Endothelial cell of umbilical vein (primary cell): ENCODE measurements at regions not wholly inside any gene's neighbourhood (a gene's known extent, or its start where the extent isn't known, plus 50 kb on each side); places are given as distances from the start of the nearest gene placed in this dataset.
"Not testable (repeated sequence)": the region's sequence is repeated elsewhere in the genome, so short reads cannot be mapped to it uniquely, and the experiment has no call there.

ENCODE experiments used
- BruUV-seq: library from RNA; stranded (reverse); fragments of 400-500 nt; replicated peaks from 2 replicates; lab custom pipeline; 2021; lab: Mats Ljungman, UMichigan
- CTCF ChIA-PET: fragments of 300-600, 350-600 bp; sonication (Branson Sonifier 250); formaldehyde crosslinking; loops from one replicate; lab custom pipeline; 2021; ENCODE audit warnings: antibody characterized with exemption, inconsistent platforms; lab: Charles Lee
- POLR2A ChIA-PET: fragments of 300-600, 350-600 bp; sonication (Branson Sonifier 250); formaldehyde crosslinking; loops from one replicate; lab custom pipeline; 2021; ENCODE audit warnings: antibody characterized with exemption, inconsistent platforms; lab: Charles Lee
- DNase-seq: peaks from one replicate; pipeline ENCODE4 v3.0.0-alpha.2; 2011; ENCODE audit warnings: low read depth, low spot score
- FAIRE-seq: peaks from 2 replicates; lab custom pipeline; 2011; peaks lifted over from hg19 to GRCh38; lab: Jason Lieb, UNC
- H2AFZ ChIP-seq: 2 replicates; pipeline ENCODE4 v1.6.0; 2012; ENCODE audit warnings: low read depth, low read length, control low read depth, inconsistent platforms
- H3K27ac ChIP-seq: 2 replicates; pipeline ENCODE4 v1.5.1; 2011; ENCODE audit warnings: low read depth, mild to moderate bottlenecking, control low read depth, low read length, moderate library complexity; ENCODE audit not compliant: insufficient read depth
- H3K27me3 ChIP-seq, 2 experiments: 2 replicates each; pipeline versions ENCODE4 v1.6.0 to v1.6.1; 2011; ENCODE audit warnings: low read length in 2 of 2, mixed read lengths in 1 of 2; ENCODE audit not compliant: control insufficient read depth in 2 of 2, insufficient read depth in 2 of 2
- H3K36me3 ChIP-seq, 2 experiments: 2 replicates in 1 of 2; 3 replicates in 1 of 2; pipeline ENCODE4 v1.5.1; 2011; ENCODE audit warnings: low read length in 2 of 2, mild to moderate bottlenecking in 1 of 2, moderate library complexity in 1 of 2; ENCODE audit not compliant: control insufficient read depth in 2 of 2, insufficient read depth in 2 of 2; ENCODE audit errors: extremely low read depth in 1 of 2
- H3K4me1 ChIP-seq: 3 replicates; pipeline ENCODE4 v1.5.1; 2011; ENCODE audit warnings: mild to moderate bottlenecking, low read length; ENCODE audit not compliant: control insufficient read depth, insufficient read depth; ENCODE audit errors: extremely low read depth
- H3K4me2 ChIP-seq: 2 replicates; pipeline ENCODE4 v1.6.1; 2011; ENCODE audit warnings: low read length, control low read depth, mixed read lengths; ENCODE audit not compliant: insufficient read depth
- H3K4me3 ChIP-seq, 3 experiments: fragments of 200-600 bp in 1 of 3; sonication (generic), shearing (Covaris generic) in 1 of 3; replicated peaks in 1 of 3; 2 replicates each; pipeline ENCODE4 v1.5.1; 2011 to 2016; ENCODE audit warnings: control low read depth in 3 of 3, low read length in 3 of 3, mild to moderate bottlenecking in 2 of 3, inconsistent platforms in 1 of 3, low read depth in 1 of 3, moderate library complexity in 1 of 3; ENCODE audit not compliant: insufficient read depth in 1 of 3
- H3K79me2 ChIP-seq: 2 replicates; pipeline ENCODE4 v1.6.0; 2012; ENCODE audit warnings: low read length, inconsistent platforms; ENCODE audit not compliant: control insufficient read depth, insufficient read depth
- H3K9ac ChIP-seq: replicated peaks from 2 replicates; pipeline ENCODE3; 2011; ENCODE audit warnings: low read length, control low read depth; ENCODE audit not compliant: insufficient read depth; ENCODE audit errors: extremely low read depth
- H3K9me1 ChIP-seq: replicated peaks from 3 replicates; pipeline ENCODE4 v1.6.0; 2011; ENCODE audit warnings: mild to moderate bottlenecking, low read length; ENCODE audit not compliant: control insufficient read depth, insufficient read depth; ENCODE audit errors: extremely low read depth
- H3K9me3 ChIP-seq: replicated peaks from 2 replicates; pipeline ENCODE4 v1.5.1; 2012; ENCODE audit warnings: low read length, inconsistent platforms; ENCODE audit not compliant: control insufficient read depth, insufficient read depth
- H4K20me1 ChIP-seq: replicated peaks from 2 replicates; pipeline ENCODE3; 2011; ENCODE audit warnings: mild to moderate bottlenecking, low read length; ENCODE audit not compliant: control insufficient read depth, insufficient read depth; ENCODE audit errors: extremely low read depth
- EZH2 ChIP-seq: IDR thresholded peaks from 2 replicates; pipeline ENCODE4 v1.6.1; 2012; ENCODE audit warnings: borderline replicate concordance, low read depth, mild to moderate bottlenecking, moderate library complexity, low read length, inconsistent platforms; ENCODE audit not compliant: severe bottlenecking
- FOS ChIP-seq: IDR thresholded peaks from 2 replicates; pipeline ENCODE4 v1.6.1; 2011; ENCODE audit warnings: mild to moderate bottlenecking, low read length, moderate library complexity, borderline replicate concordance; ENCODE audit not compliant: insufficient read depth
- GATA2 ChIP-seq: IDR thresholded peaks from 2 replicates; pipeline ENCODE4 v1.7.0; 2011; ENCODE audit warnings: low read depth, mild to moderate bottlenecking, moderate library complexity, mixed read lengths, low read length; ENCODE audit not compliant: insufficient read length, insufficient read depth
- JUN ChIP-seq: IDR thresholded peaks from 2 replicates; pipeline ENCODE4 v1.6.1; 2011; ENCODE audit warnings: borderline replicate concordance, low read depth; ENCODE audit not compliant: insufficient read length, insufficient read depth
- MAX ChIP-seq: IDR thresholded peaks from 2 replicates; pipeline ENCODE4 v1.6.1; 2011; ENCODE audit not compliant: insufficient read depth, insufficient read length
- MYC ChIP-seq: IDR thresholded peaks from one replicate; pipeline ENCODE4 v1.6.1; 2011; ENCODE audit warnings: mild to moderate bottlenecking, low read depth, low read length
- POLR2A ChIP-seq: IDR thresholded peaks from 2 replicates; pipeline ENCODE4 v1.6.1; 2012; ENCODE audit warnings: low read depth, mild to moderate bottlenecking, control low read depth, low read length
- POLR2AphosphoS5 ChIP-seq: IDR thresholded peaks from 2 replicates; pipeline ENCODE4 v1.6.1; 2012; ENCODE audit warnings: low read depth, mild to moderate bottlenecking, control low read depth, low read length, moderate library complexity; ENCODE audit not compliant: insufficient read depth
- dilution Hi-C: fragments of 300-500 bp; cut with MboI; formaldehyde crosslinking; loops from one replicate; pipeline ENCODE4 v1.15.0; 2019; ENCODE audit warnings: low sequenced_read_pairs; ENCODE audit not compliant: extremely low pct_ligation_motif_present
- intact Hi-C: fragments of 100-400 bp; cut with micrococcal nuclease; formaldehyde crosslinking; loops from one replicate; pipeline ENCODE4 v1.10.0; 2022
- TF ChIP-seq, protein P1 (sequence below), 2 donors: IDR thresholded peaks; 1 replicate in 1 of 2; 2 replicates in 1 of 2; pipeline ENCODE4 v1.5.1; 2011; ENCODE audit warnings: low read length in 2 of 2, mild to moderate bottlenecking in 2 of 2, moderate library complexity in 2 of 2, control low read depth in 1 of 2, inconsistent platforms in 1 of 2, low read depth in 1 of 2; ENCODE audit not compliant: insufficient read depth in 1 of 2; ENCODE audit errors: extremely low read depth in 1 of 2

GRCh38 chr12:131340616-131341210 is 370.2 kb upstream of the SFSWAP start:
- BruUV-seq = no TSS peak
- no peak overlapping the region for H3K4me2 ChIP-seq
- intact Hi-C loops = loop anchor here (5.0 kb wide), 1 partner anchor 282 kb away; no protein-coding TSS in a partner anchor

DNA sequence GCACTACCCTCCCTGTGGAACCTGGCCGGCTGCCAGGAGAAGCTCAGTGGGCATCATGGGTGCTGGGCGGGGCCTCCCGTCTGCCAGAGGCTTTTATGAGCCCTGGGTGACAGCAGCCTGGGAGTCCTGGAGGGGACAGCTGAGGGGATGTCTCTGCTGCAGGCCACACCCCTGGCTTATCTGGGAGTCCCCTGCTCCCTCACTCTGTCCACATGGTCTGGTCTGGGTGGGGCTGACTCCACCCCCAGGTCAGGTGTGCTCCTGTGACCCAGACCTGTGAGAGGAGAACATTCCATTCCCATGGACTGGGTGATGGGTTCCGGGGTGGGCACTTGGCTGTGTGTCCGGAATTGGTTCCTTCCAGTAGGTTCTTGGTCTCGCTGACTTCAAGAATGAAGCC is 369.3 kb upstream of the SFSWAP start:
- H2AFZ ChIP-seq, CTCF ChIA-PET, H3K9ac ChIP-seq, dilution Hi-C loops, FAIRE-seq, H3K4me2 ChIP-seq, H3K79me2 ChIP-seq, H3K27ac ChIP-seq, H3K4me3 ChIP-seq, H3K4me1 ChIP-seq, H3K27me3 ChIP-seq, H4K20me1 ChIP-seq, BruUV-seq, H3K9me1 ChIP-seq, DNase-seq, H3K36me3 ChIP-seq, H3K9me3 ChIP-seq, POLR2A ChIA-PET: not testable (repeated sequence)
- intact Hi-C loops = loop anchor here (5.0 kb wide), 1 partner anchor 281 kb away; no protein-coding TSS in a partner anchor

More at GRCh38 chr12:131340616-131341210, 370.2 kb upstream of the SFSWAP start:
- H3K27me3 ChIP-seq = no peaks in the 10 kb centered on the region
- dilution Hi-C loops = no loop called here
- no peaks in the 10 kb centered on the region for H3K9me1 ChIP-seq
- no peak overlapping the region for H3K4me3 ChIP-seq
- H3K9ac ChIP-seq = no peak overlapping the region
- CTCF ChIA-PET = no interaction called here
- no peak for TF ChIP-seq MAX
- TF ChIP-seq, protein P1, sequence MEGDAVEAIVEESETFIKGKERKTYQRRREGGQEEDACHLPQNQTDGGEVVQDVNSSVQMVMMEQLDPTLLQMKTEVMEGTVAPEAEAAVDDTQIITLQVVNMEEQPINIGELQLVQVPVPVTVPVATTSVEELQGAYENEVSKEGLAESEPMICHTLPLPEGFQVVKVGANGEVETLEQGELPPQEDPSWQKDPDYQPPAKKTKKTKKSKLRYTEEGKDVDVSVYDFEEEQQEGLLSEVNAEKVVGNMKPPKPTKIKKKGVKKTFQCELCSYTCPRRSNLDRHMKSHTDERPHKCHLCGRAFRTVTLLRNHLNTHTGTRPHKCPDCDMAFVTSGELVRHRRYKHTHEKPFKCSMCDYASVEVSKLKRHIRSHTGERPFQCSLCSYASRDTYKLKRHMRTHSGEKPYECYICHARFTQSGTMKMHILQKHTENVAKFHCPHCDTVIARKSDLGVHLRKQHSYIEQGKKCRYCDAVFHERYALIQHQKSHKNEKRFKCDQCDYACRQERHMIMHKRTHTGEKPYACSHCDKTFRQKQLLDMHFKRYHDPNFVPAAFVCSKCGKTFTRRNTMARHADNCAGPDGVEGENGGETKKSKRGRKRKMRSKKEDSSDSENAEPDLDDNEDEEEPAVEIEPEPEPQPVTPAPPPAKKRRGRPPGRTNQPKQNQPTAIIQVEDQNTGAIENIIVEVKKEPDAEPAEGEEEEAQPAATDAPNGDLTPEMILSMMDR (IDR thresholded peaks at IDR 0.05; ENCODE audit: extremely low read depth in 1 of 2, insufficient read depth in 1 of 2, low read depth in 1 of 2, low read length in 2 of 2) = no peak
- TF ChIP-seq POLR2A = no peak
- TF ChIP-seq FOS = no peak
- no peak for TF ChIP-seq JUN
- TF ChIP-seq POLR2AphosphoS5 = no peak
- TF ChIP-seq MYC = no peak
- no peak for TF ChIP-seq GATA2
- TF ChIP-seq EZH2 = no peak
- no peak overlapping the region for H3K27ac ChIP-seq
- no peaks in the 10 kb centered on the region for H3K79me2 ChIP-seq
- no peaks in the 10 kb centered on the region for H3K36me3 ChIP-seq
- POLR2A ChIA-PET = no interaction called here
- no peaks in the 10 kb centered on the region for H4K20me1 ChIP-seq
- no peaks in the 10 kb centered on the region for H3K4me1 ChIP-seq
- no peak overlapping the region for H2AFZ ChIP-seq
- DNase-seq (no peak), FAIRE-seq (no peak)
- peaks cover under 1% of the 10 kb centered on the region for H3K9me3 ChIP-seq

DNA sequence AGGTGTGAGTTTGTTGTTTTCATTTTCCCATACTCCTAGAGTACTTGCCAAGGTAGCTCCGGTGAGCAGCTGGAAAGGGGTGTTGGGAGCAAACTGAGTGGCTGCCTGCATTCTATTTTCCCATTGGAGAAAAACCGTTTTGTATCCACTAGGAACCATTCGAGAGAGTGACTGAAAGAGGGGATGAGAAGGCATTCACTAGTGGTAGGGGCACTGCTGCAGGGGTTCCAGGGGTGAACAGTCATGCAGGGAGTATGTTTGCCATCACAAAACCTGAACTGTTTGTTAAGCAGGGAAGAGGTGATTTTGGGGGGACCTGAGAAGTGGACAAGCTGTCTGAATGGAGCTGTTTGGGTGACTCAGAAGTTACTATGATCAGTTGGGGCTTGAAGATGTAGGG is 367.5 kb upstream of the SFSWAP start:
- H3K27me3 ChIP-seq, POLR2A ChIA-PET, H3K9me3 ChIP-seq, H2AFZ ChIP-seq, H3K9me1 ChIP-seq, H3K4me3 ChIP-seq, H3K79me2 ChIP-seq, H4K20me1 ChIP-seq, DNase-seq, BruUV-seq, H3K36me3 ChIP-seq, H3K9ac ChIP-seq, FAIRE-seq, dilution Hi-C loops, H3K27ac ChIP-seq, CTCF ChIA-PET, H3K4me2 ChIP-seq, H3K4me1 ChIP-seq: not testable (repeated sequence)
- intact Hi-C loops = loop anchor here (5.0 kb wide), 1 partner anchor 279 kb away; no protein-coding TSS in a partner anchor
